ENCODE measurements at regions not wholly inside any gene's neighbourhood (a gene's known extent, or its start where the extent isn't known, plus 50 kb on each side); places are given as distances from the start of the nearest gene placed in this dataset.
"Not testable (repeated sequence)": the region's sequence is repeated elsewhere in the genome, so short reads cannot be mapped to it uniquely, and the experiment has no call there.

DNA sequence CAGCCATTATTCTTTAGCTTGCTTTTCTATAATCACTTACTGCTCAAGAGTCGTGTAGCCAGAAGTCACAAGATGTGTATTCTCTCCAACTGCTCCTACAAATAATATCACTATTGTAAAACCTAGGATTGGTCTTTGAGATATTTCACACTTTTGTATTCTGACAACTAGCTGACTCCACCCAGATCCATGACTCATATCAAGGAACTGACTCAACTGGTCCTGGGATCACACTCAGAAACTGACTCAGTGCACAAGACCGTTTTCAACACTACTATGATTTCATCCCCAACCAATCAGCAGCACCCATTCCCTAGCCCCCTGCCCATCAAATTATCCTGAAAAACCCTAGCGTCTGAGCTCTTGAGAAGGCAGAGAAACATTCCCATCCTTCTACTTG lies 56.5 kb upstream of the ORC5 start:
- DNase-seq = no peak

DNA sequence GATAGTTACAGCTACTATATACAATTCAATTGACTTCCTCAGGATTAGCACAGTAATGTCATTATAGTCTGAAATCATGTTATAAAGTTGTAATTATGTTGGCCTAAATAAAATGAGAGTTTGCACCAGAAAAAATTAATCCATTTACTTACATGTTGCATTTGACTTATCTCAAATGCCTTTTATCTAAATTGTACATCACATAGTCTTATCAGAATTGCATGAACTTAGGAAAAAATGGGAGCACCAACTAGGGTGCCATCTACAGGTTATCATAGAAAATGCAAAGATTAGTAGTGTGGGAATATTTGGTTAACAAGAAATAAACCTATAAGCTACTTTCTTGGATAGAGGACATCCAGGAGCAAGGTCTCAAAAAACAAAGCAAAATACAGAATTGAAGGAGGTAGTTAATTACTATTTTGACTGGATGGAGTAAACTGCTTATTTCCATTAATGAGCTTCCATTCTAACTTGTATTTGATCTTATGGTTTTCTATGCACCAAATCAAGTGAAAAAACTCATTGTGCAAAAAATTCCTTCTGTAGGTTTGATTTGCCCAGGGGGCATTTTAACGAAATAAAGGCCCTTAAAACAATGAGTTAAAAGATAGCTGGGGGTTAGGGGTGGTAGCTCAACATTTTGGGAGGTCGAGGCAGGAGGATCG lies 60.0 kb upstream of the ORC5 start:
- DNase-seq = no peak

GRCh38 chr7:104271948-104272347 lies 56.5 kb upstream of the LHFPL3 start:
- no peak for DNase-seq

GRCh38 chr7:104272767-104273384 lies 55.5 kb upstream of the LHFPL3 start:
- peak in 8 of 56 donors; percentile 0 to 60 (median 5) for DNase-seq

DNA sequence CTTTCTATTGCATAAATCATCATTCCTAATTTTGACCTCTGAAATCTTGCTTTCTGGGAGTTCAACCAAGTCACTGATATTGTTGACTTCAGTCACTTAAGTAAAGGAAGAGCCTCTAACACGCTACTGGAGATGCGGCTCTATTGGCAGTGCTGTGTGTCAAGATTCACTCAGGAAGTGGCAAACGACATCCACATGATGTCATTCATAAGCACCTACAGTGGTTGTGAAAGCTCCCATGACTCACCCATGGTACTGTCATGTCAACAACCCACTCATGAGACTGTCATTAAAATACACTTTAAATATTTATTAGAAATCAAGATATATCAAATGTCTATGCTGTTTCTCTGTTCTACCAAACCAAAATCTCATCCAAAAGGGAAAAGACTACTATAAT lies 52.5 kb upstream of the LHFPL3 start:
- DNase-seq = no peak

GRCh38 chr7:104276730-104277129 lies 51.7 kb upstream of the LHFPL3 start:
- not testable (repeated sequence) for DNase-seq

Measured in amygdala (tissue), 56 donors.